C4-2B (cell line): ENCODE measurements at regions not wholly inside any gene's neighbourhood (a gene's known extent, or its start where the extent isn't known, plus 50 kb on each side); places are given as distances from the start of the nearest gene placed in this dataset.

Source experiments
- CTCF ChIP-seq: fragments of 450-650 bp; conservative IDR thresholded peaks from 2 replicates; pipeline ENCODE4 v1.5.1; 2017; ENCODE audit warnings: mild to moderate bottlenecking
- ZFX ChIP-seq: fragments of 450-650 bp; IDR thresholded peaks from 2 replicates; pipeline ENCODE4 v1.6.1; 2017

DNA sequence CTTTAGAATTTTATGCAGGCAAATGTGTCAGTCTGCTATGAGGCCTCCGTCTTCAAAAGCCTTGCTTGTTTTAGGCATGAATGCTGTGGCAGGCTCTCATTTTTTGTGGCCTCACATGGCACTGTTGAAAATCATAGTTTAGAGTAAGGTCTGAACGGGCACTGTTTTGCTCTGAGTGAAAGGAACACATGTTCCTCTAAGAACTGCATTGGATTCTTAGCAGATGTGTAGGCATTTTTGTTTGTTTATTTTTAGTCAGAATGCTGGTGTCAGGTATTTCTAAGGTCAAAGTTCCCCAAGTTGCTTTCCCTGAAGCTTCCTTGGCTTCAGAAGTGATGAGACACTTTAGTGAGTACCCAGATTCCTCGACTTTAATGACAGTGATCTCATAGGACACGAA lies 173.7 kb downstream of the HS3ST3B1 start:
- TF ChIP-seq CTCF: no peak
- TF ChIP-seq ZFX: no peak
